H7 (cell line): ENCODE measurements at regions not wholly inside any gene's neighbourhood (a gene's known extent, or its start where the extent isn't known, plus 50 kb on each side); places are given as distances from the start of the nearest gene placed in this dataset.

Experiments
- DNase-seq: peaks from one replicate; pipeline ENCODE4 v3.0.0; 2012
- H3K27me3 ChIP-seq: 2 replicates; pipeline ENCODE4 v1.6.0; 2011; ENCODE audit warnings: mild to moderate bottlenecking, low read length; ENCODE audit not compliant: control insufficient read depth, insufficient read depth
- H3K36me3 ChIP-seq: replicated peaks from 2 replicates; pipeline ENCODE4 v1.5.1; 2011; ENCODE audit warnings: low read length; ENCODE audit not compliant: control insufficient read depth, insufficient read depth
- H3K4me3 ChIP-seq: 2 replicates; pipeline ENCODE4 v1.5.1; 2011; ENCODE audit warnings: low read depth, mild to moderate bottlenecking, control low read depth, low read length, moderate library complexity; ENCODE audit not compliant: insufficient read depth

- no peak overlapping the region for H3K4me3 ChIP-seq
- no peaks in the 10 kb centered on the region for H3K27me3 ChIP-seq
- no peaks in the 10 kb centered on the region for H3K36me3 ChIP-seq
- no peak for DNase-seq
These were observed 270.3 kb upstream of the SALL3 start for GRCh38 chr18:78709261-78709809.

- Histone ChIP-seq H3K36me3 (no peaks in the 10 kb centered on the region), H3K27me3 (no peaks in the 10 kb centered on the region), H3K4me3 (no peak overlapping the region)
- DNase-seq: no peak
These were observed 268.3 kb upstream of the SALL3 start for GRCh38 chr18:78711316-78711715.

GRCh38 chr18:78711971-78712370 is 267.6 kb upstream of the SALL3 start:
- Histone ChIP-seq H3K4me3 (no peak overlapping the region), H3K36me3 (no peaks in the 10 kb centered on the region), H3K27me3 (no peaks in the 10 kb centered on the region)
- no peak for DNase-seq

GRCh38 chr18:78713069-78713468 is 266.5 kb upstream of the SALL3 start:
- H3K36me3 ChIP-seq: no peaks in the 10 kb centered on the region
- no peak overlapping the region for H3K4me3 ChIP-seq
- DNase-seq: peak; percentile 89
- H3K27me3 ChIP-seq: no peaks in the 10 kb centered on the region

- no peak for DNase-seq
These were observed 265.9 kb upstream of the SALL3 start for GRCh38 chr18:78713726-78714125.

GRCh38 chr18:78716022-78716421 is 263.6 kb upstream of the SALL3 start:
- H3K27me3 ChIP-seq: no peaks in the 10 kb centered on the region
- no peak overlapping the region for H3K4me3 ChIP-seq
- DNase-seq: no peak
- no peaks in the 10 kb centered on the region for H3K36me3 ChIP-seq

More at GRCh38 chr18:78713726-78714125, 265.9 kb upstream of the SALL3 start:
- Histone ChIP-seq H3K27me3 (no peaks in the 10 kb centered on the region), H3K4me3 (no peak overlapping the region), H3K36me3 (no peaks in the 10 kb centered on the region)

- H3K4me3 ChIP-seq: no peak overlapping the region
- no peaks in the 10 kb centered on the region for H3K36me3 ChIP-seq
- H3K27me3 ChIP-seq: no peaks in the 10 kb centered on the region
- no peak for DNase-seq
These were observed 263.0 kb upstream of the SALL3 start for GRCh38 chr18:78716581-78716980.

- no peak for DNase-seq
- Histone ChIP-seq H3K36me3 (no peaks in the 10 kb centered on the region), H3K27me3 (no peaks in the 10 kb centered on the region), H3K4me3 (no peak overlapping the region)
These were observed 262.4 kb upstream of the SALL3 start for GRCh38 chr18:78717051-78717765.

- Histone ChIP-seq H3K27me3 (no peaks in the 10 kb centered on the region), H3K4me3 (no peak overlapping the region), H3K36me3 (no peaks in the 10 kb centered on the region)
- no peak for DNase-seq
These were observed 261.9 kb upstream of the SALL3 start for GRCh38 chr18:78717766-78718150.

GRCh38 chr18:78719821-78720220 is 259.8 kb upstream of the SALL3 start:
- no peak for DNase-seq
- Histone ChIP-seq H3K36me3 (no peaks in the 10 kb centered on the region), H3K4me3 (no peak overlapping the region), H3K27me3 (no peaks in the 10 kb centered on the region)

- peak; percentile 69 for DNase-seq
- Histone ChIP-seq H3K27me3 (no peaks in the 10 kb centered on the region), H3K4me3 (no peak overlapping the region), H3K36me3 (no peaks in the 10 kb centered on the region)
These were observed 259.0 kb upstream of the SALL3 start for GRCh38 chr18:78720456-78721237.

- DNase-seq: peak; percentile 83
- H3K36me3 ChIP-seq: no peaks in the 10 kb centered on the region
- H3K4me3 ChIP-seq: no peak overlapping the region
- H3K27me3 ChIP-seq: no peaks in the 10 kb centered on the region; the same call in 1 of the 2 replicates
These were observed 258.3 kb upstream of the SALL3 start for GRCh38 chr18:78721238-78721875.

GRCh38 chr18:78721981-78722380 is 257.6 kb upstream of the SALL3 start:
- Histone ChIP-seq H3K4me3 (no peak overlapping the region), H3K36me3 (no peaks in the 10 kb centered on the region), H3K27me3 (no peaks in the 10 kb centered on the region; the same call in 1 of the 2 replicates)
- peak; percentile 73 for DNase-seq

GRCh38 chr18:78722386-78722785 is 257.2 kb upstream of the SALL3 start:
- H3K4me3 ChIP-seq: no peak overlapping the region
- no peaks in the 10 kb centered on the region; the same call in 1 of the 2 replicates for H3K27me3 ChIP-seq
- H3K36me3 ChIP-seq: no peaks in the 10 kb centered on the region
- no peak for DNase-seq
